NB4 (cell line): ENCODE measurements at regions not wholly inside any gene's neighbourhood (a gene's known extent, or its start where the extent isn't known, plus 50 kb on each side); places are given as distances from the start of the nearest gene placed in this dataset.

Experiments
- DNase-seq: peaks from one replicate; pipeline ENCODE4 v3.0.0; 2010; ENCODE audit warnings: low read depth
- H3K4me3 ChIP-seq: one replicate; pipeline ENCODE4 v1.5.1; 2011; ENCODE audit warnings: mild to moderate bottlenecking, low read depth, low read length, moderate library complexity
- CTCF ChIP-seq: IDR thresholded peaks from one replicate; pipeline ENCODE4 v1.5.1; 2012; ENCODE audit warnings: low read depth, low read length
- MAX ChIP-seq: IDR thresholded peaks from 2 replicates; pipeline ENCODE4 v1.6.1; 2011; ENCODE audit warnings: low read depth, low read length
- MYC ChIP-seq: IDR thresholded peaks from 2 replicates; pipeline ENCODE4 v1.6.1; 2011; ENCODE audit warnings: low read depth, low read length
- POLR2A ChIP-seq: IDR thresholded peaks from 2 replicates; pipeline ENCODE4 v1.6.1; 2011; ENCODE audit warnings: mild to moderate bottlenecking; ENCODE audit not compliant: insufficient read length; ENCODE audit errors: extremely low read depth

DNA sequence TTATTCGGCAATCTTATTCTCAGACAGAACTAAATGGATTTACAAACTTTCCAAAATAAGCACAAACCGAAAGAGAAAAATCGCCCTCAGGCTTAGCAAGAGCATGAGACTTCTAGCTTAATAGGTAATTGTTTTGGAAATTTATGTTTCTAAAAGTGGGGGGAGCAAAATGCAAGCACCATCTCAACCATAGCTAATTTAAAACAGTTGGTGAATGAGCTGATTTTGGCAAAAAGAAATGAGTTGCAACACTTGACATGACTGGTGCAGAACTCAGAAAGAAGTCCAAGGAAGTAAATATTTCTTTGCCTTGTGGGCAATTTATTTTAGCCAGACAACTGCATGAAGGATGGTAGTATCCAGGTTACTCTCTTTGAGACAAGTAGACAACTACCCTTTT, 71.5 kb upstream of the PTGFR start:
- no peak for DNase-seq
- no peak overlapping the region for H3K4me3 ChIP-seq
- no peak for TF ChIP-seq MYC

DNA sequence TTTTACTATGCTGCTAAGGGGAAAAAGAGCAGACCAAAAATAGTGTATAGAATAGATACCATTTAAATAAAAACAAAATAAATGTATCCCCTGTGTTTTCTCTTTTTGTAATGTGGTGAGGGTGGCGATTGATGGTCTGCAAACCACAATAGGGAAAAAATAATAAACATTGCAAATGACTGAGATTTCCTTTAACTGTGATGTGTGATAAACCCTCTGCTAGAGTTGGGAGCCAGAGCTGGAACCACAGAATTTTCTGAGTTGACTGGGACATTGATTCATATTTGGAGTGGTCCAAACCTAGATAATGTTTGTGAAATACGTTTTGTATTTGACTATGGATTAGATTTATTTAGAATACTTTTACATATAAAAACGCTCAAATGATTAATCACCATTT, 70.6 kb upstream of the PTGFR start:
- no peak for DNase-seq
- H3K4me3 ChIP-seq: no peak overlapping the region
- TF ChIP-seq MYC (no peak), POLR2A (no peak), CTCF (no peak), MAX (no peak)

DNA sequence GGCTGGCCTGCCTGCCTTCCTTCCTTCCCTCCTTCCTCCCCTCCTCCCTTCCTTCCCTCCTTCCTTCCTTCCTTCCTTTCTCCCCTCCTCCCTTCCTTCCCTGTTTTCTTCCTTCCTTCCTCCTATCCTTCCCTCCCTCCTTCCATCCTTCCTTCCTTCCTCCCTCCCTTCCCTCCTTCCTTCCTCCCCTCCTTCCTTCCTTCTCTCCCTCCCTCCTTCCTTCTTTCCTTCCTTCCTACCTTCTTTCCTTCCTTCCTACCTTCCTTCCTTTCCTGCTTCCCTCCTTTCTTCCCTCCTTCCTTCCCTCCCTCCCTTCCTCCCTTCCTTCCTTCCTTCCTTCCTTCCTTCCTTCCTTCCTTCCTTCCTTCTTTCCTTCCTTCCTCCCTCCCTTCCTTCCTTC, 70.1 kb upstream of the PTGFR start:
- DNase-seq: no peak
- TF ChIP-seq CTCF (no peak), POLR2A (no peak), MYC (no peak), MAX (no peak)
- no peak overlapping the region for H3K4me3 ChIP-seq

DNA sequence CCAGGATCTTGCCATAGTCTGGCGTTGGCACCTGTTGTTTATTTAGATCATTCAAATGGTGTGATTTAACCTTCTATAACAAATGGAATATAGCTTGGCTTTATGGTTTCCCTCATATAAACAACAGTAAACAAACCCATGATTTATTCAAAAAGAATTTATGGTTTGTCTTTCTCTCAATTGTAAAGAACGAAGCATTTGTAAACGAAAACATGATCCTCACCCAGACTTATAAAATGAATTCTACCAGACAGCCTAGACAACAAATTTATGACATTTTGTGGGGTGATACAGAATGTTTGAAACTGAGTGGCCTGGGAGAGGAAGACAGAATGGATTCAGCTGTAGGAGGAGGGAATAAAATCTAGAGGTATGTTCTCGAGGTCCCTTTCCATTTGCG, 66.1 kb upstream of the PTGFR start:
- DNase-seq: no peak
- TF ChIP-seq CTCF (no peak), POLR2A (no peak), MAX (no peak), MYC (no peak)
- no peak overlapping the region for H3K4me3 ChIP-seq

DNA sequence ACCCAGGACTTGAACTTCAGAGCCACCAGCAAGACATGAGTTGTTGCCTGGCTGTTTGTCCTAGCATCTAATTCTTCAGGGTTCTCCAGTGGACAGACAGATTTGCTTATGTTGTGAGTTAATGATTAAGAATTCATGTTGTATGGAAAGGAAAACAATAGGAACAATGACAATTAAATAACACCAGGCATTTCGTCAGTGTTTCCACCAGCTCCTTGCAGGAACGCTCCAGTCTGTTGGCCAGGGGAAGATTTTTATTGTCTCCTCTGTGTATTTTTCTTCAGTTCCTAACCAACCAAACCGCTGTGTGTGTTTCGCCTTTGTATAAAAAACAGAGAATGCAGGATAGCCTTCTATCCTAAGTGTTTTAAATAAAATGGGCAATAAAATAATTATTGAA, 64.4 kb upstream of the PTGFR start:
- no peak for TF ChIP-seq POLR2A
- TF ChIP-seq CTCF: no peak
- no peak for TF ChIP-seq MYC
- TF ChIP-seq MAX: no peak
- no peak for DNase-seq

DNA sequence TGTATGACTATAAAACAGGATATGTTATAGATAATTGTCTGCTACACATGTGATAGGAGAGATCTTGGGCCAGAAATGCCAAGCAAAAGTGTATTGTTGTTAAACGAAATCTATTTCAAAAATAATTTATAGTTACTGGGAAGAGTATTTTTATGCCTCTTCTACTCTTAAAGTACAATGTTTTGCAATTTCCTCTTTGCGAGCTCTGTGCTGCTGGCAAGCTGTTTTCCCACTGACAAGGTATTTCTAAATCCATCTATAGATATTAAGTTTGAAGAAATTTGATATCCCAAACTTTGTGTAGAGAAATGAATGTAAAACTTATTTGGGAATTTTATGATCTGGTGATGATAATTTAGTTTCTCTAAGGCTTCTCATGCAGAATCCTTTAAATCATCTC, 63.3 kb upstream of the PTGFR start:
- no peak for DNase-seq
- H3K4me3 ChIP-seq: no peak overlapping the region

More for the DNA sequence above, 64.4 kb upstream of the PTGFR start:
- no peak overlapping the region for H3K4me3 ChIP-seq

More for the DNA sequence above, 63.3 kb upstream of the PTGFR start:
- TF ChIP-seq MAX: no peak
- TF ChIP-seq CTCF: no peak
- TF ChIP-seq MYC: no peak
- TF ChIP-seq POLR2A: no peak
